Fibroblast of peridontal ligament (primary cell): ENCODE measurements at regions not wholly inside any gene's neighbourhood (a gene's known extent, or its start where the extent isn't known, plus 50 kb on each side); places are given as distances from the start of the nearest gene placed in this dataset.

Experiments used
- DNase-seq: peaks from one replicate; pipeline ENCODE4 v3.0.0-alpha.2; 2010; ENCODE audit errors: extremely low read depth

GRCh38 chr6:66489269-66489987, 782.4 kb upstream of the EYS start:
- DNase-seq: no peak

- no peak for DNase-seq
These were observed 774.2 kb upstream of the EYS start for GRCh38 chr6:66481216-66481615.

- no peak for DNase-seq
These were observed 771.7 kb upstream of the EYS start for GRCh38 chr6:66478705-66479104.

- DNase-seq: no peak
These were observed 728.3 kb upstream of the EYS start for GRCh38 chr6:66435321-66435720.

- DNase-seq: peak; percentile 0
These were observed 722.2 kb upstream of the EYS start for GRCh38 chr6:66429210-66429609.

- DNase-seq: no peak
These were observed 716.0 kb upstream of the EYS start for GRCh38 chr6:66423047-66423446.

DNA sequence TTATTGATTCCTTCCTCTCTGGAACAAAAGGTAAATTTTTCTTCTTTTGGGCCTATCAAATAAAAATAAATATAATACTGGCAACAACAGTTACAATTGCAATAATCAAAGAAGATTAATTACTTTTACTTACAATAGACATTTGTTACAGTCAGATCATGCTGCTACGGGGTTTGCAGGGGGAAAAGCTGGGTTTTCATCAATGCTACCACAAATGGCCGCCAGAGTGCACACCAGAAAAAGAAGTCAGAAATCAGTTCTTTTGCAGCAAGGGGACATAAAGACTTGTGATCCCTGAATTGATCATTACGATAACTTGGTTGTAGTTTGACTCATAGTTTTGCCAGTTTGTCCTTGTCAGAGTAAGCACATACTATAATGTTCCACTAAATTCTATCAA, 714.5 kb upstream of the EYS start:
- DNase-seq: no peak

DNA sequence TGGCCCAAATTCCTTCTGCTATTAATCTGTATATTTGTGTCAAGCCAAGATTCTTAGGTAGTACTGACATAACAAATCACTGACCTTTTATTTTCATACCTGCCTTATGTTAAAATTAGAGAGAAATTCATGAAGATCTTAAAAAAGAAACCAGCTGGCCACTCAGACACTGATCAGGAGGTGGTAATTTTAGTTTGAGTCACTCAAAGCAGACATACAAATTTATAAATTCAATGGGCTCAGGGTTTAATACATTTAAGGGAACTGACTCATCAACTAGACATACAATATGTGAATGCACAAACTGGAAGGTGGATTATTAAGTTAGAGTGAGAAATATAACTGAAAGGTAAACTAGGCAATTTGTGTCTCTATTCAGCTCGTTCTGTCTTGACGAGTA, 711.9 kb upstream of the EYS start:
- no peak for DNase-seq

DNA sequence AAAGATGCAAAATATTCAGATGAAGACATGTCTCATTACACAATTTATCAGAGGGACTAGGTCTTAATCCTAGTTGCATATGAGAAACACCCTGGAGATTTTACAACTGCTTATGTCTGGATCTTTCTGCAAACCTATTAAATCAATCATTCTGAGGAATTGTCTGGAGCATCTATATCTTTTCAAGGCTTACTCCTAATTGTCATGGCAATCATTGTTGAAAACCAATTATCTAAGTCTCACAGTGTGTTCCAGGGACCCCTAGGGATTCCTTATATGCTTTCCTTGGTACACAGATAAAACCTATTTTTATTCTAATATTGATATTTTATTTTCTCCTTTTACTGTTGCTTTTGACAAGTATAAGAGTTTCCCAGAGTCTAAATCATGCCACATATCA, 696.9 kb upstream of the EYS start:
- DNase-seq: no peak

- no peak for DNase-seq
These were observed 695.8 kb upstream of the EYS start for GRCh38 chr6:66402873-66403272.

DNA sequence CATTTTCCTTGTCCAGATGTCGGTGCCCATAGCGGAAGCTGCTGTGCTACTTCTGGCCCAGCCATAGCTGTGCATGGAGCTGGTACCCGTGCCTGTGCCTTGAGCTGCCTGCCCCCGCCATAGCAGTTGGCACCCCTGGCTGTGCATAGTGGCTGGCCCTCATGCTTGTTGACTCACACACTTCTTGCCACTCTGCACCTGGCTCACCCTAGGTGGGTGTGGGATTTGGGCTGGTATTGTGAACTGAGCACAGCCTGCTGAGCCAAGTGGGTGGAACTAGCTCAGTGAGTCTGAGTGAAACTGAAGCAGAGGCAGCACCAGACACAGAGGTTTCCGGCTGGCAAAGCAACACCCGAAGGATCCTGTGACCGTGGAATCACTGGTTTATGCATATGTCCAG, 689.5 kb upstream of the EYS start:
- DNase-seq: no peak

DNA sequence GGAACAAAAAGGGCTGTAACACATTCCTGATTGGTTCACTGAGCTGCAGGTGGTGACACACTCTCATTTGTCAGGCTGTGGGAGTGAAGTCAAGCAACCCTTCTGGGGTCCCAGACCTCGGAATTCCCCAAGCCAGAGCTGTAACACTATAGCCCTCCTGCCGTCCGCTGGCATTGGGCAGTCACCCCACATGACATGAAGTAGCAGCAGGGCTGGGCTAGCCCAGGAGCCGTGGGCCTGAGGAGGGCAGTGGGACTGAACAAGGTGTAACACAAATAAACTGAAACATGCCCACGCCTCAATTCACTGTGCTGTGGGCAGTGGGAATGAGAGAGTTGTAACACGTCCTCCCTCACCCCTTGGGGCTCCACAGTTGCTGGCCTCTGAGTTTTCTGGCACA, 689.1 kb upstream of the EYS start:
- DNase-seq: no peak

GRCh38 chr6:66390393-66390792, 683.4 kb upstream of the EYS start:
- no peak for DNase-seq

DNA sequence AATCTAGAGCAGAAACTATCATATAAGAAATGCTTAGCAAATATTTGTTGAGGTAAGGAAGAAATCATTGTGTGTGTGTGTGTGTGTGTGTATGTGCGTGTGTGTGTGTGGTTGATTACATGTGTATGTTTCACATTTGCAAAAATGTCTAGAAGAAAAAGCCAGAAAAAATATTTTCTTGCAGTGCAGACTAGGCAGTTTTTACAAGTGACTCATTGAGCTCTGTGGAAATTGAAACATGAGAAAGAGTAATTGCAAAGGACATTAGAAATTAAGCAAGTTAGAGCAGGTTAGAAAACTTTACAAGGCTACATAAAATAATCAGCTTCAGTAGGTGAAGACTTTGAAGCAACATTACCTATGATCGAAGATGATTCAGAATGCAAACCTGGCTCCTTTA, 669.0 kb upstream of the EYS start:
- DNase-seq: no peak

GRCh38 chr6:66369407-66369806, 662.4 kb upstream of the EYS start:
- DNase-seq: no peak

DNA sequence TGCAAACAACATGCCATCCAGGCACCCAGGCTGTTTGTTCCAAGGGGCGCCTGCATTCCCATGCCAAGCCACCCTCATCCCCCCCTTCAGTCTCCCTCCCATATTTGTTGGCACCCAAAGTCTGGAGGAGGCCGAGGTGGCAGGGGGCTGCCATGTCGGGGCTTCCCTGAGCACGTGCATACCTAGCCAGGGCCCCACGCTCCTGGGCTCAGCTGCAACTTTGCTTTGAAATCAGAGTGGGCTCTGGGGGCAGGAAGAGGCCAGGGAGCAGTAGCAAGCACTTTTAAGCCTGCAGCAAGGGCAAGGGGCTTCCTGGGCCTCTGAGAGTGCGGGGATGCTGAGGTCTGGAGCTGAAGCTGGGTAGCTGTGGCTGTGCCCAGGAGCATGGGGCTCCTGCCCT, 655.9 kb upstream of the EYS start:
- DNase-seq: no peak

GRCh38 chr6:66361886-66362285, 654.9 kb upstream of the EYS start:
- DNase-seq: no peak

DNA sequence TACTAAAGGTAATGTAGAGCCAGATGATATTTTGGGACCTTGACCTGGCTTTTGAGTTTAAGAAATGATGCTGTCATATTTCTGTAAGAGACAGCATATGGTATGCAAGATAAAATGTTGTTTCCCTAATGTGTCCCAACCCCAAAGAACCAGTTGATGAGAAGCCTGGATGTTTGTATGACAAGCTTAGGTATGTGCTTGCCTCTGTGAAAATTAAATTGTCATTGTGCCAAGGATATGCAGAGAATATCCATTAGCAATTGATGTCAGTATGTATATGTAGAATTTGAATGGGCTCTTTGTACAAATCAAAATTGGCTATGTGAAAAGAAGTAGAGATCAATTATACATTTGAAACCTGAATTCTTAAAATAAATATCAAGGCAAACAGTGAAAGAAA, 650.8 kb upstream of the EYS start:
- no peak for DNase-seq

DNA sequence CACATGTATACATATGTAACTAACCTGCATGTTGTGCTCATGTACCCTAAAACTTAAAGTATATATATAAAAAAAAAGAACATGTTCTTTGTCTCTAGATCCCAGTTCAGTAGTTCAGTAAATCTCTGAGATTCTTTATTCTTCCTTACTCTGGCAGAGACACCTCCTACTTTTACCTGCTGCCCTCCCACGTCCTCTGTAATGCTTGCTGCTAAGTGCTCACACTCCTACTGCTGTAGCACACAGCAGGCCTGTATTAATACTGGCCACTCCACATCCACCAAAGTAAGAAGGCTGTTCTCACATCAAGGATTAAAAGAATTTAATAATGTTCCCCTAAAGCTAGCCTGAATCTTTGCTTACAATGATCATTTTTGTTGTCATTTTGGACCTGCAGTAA, 648.4 kb upstream of the EYS start:
- no peak for DNase-seq

DNA sequence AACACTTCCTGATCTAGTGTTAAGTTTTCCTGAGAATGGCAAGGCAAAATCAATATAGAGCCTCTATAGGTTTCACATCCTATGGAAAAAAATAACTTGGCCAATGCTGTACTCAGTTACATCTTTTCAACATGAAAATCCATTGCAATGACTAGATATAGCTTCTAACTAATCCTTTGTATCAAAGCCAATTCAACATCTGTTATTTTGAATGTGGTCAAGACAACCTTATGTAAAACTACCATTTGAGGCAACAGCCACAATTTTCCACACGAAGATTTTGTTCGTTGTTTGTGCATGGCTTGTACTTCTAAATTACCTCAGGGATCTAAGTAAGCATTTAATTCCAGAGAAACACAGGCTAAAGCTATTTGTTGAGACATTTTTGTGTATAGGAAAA, 637.8 kb upstream of the EYS start:
- DNase-seq: no peak

DNA sequence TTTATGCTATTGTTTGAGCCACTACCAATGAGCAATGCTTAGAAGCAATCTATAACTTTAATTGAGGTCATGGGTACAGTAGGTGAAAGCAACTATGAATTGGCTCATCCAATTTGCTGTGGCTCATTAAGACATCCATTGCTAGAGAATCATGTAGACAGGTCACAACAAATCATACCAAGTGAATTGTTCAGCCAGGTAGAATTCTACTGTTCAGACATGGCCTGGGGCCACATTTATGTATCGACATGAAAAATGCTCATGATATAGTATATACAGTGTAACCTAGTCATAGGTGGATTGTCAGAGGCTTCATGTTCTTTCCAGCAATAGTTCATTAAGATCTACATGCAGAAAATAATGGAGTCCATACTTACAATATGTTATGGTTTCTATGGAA, 633.7 kb upstream of the EYS start:
- no peak for DNase-seq

DNA sequence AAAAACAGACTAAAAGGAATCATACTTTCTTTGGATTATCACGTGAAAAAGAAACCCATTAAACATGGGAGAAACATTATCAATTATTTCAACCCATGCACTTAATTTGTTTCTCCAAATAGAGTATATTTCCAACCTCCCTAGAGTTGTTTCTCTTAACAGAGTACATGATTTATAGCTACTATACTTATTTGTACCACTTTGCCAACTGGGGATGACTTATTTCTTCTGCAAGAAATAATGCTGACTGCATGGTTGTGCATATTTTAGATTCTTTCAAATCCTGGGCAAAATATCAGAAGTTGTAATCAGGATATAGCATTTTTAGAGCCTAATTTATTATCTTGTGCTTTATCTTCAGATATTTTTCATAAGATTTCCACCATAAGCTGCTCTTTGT, 629.1 kb upstream of the EYS start:
- DNase-seq: no peak

GRCh38 chr6:66328200-66328599, 621.2 kb upstream of the EYS start:
- no peak for DNase-seq

DNA sequence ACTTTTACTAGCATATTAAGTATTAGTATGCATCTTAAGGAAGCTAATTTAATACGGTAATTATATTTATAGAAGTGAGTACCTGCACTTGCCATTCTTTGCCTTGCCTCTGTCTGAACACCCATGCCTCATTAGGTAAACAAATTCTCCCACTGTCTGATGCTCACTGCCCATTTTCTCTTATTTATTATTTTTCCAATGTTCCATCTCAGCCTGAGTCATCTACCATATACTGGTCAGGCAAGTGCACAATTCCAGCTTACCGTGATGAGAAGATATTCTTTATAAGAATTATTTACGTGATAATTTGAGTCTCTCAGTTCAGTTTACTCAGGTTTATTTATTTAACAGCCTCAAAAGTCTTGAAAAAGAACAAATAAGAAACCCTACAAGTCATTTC, 619.2 kb upstream of the EYS start:
- no peak for DNase-seq
